SK-N-MC (cell line): ENCODE measurements at regions not wholly inside any gene's neighbourhood (a gene's known extent, or its start where the extent isn't known, plus 50 kb on each side); places are given as distances from the start of the nearest gene placed in this dataset.

Source experiments
- EZH2 ChIP-seq: fragments of 200-600 bp; sonication (generic); IDR thresholded peaks from one replicate; pipeline ENCODE4 v1.6.1; 2017; ENCODE audit warnings: antibody characterized with exemption
- FOXP2 ChIP-seq: optimal IDR thresholded peaks from 2 replicates; pipeline ENCODE3; 2011; ENCODE audit warnings: mild to moderate bottlenecking, moderate library complexity; ENCODE audit not compliant: insufficient read depth; ENCODE audit errors: extremely low read length, control extremely low read depth
- POLR2AphosphoS5 ChIP-seq: IDR thresholded peaks from 2 replicates; pipeline ENCODE4 v1.6.1; 2012; ENCODE audit warnings: mild to moderate bottlenecking, low read depth, low read length, borderline replicate concordance

- TF ChIP-seq EZH2 = no peak
- no peak for TF ChIP-seq POLR2AphosphoS5
- no peak for TF ChIP-seq FOXP2
Measured at GRCh38 chr3:163016251-163016650, 1519.6 kb downstream of the OTOL1 start.
